NCI-H69 (cell line): ENCODE measurements at regions not wholly inside any gene's neighbourhood (a gene's known extent, or its start where the extent isn't known, plus 50 kb on each side); places are given as distances from the start of the nearest gene placed in this dataset.

Experiments used
- DNase-seq: peaks from one replicate; lab custom pipeline; 2025; lab: John Stamatoyannopoulos, UW

DNA sequence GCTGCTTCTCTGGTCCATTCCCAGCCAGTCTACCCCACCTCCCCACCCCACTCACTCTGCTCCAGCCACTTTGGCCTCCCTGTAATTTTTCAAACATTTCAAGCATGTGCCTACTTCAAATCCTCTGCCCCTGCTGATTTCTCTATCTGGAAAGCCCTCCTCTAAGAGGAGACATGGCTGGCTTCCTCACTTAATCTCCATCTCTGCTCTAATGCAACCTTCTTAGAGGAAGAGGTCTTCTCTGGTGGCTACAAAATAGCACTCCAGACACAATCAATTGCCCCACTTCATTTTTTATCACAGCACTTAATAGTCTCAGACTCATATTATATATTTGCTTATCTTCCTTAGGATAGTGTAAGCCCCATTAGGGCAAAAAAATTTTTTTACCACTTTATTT, 161.1 kb upstream of the SLC39A10 start:
- no peak for DNase-seq

- no peak for DNase-seq
Measured at GRCh38 chr2:195495351-195495750, 161.7 kb upstream of the SLC39A10 start.

DNA sequence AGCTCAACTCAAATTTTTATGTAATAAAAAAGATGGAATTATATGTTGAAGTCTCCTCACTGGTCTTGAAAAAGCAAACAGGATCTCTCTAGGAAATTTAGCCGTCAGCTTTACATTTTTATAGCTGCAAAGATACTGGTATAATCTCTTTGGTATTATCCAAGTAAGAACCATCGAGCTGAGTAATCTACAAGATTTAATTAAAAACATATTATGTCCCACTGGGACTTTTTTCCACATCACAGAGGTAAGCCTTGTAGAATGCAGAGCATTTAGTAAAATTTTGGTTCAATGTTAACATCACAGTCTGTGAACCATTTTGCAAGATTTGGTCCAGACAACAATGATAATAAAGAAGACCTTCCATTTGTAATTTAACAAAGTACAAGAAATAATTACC, 162.6 kb upstream of the SLC39A10 start:
- DNase-seq: no peak

GRCh38 chr2:195493416-195493815, 163.6 kb upstream of the SLC39A10 start:
- no peak for DNase-seq

DNA sequence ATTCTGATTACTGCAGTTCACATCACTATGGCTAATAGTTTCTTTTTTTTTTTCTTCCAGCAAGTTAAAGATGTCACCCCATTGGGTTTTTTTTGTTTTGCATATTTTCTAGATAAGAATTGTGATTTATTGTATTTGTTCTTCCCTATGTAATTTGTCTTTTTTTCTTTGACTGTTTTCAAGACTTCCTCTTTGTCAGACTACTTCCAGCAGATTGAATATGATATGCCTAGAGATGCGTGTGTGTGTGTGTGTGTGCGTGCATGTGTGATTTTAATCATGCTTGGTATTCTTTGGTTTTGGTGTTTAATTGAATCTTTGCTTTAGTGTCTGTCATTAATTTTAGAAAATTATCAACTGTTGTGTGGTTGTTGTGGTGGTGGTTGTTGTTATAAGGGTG, 166.7 kb upstream of the SLC39A10 start:
- DNase-seq: no peak

DNA sequence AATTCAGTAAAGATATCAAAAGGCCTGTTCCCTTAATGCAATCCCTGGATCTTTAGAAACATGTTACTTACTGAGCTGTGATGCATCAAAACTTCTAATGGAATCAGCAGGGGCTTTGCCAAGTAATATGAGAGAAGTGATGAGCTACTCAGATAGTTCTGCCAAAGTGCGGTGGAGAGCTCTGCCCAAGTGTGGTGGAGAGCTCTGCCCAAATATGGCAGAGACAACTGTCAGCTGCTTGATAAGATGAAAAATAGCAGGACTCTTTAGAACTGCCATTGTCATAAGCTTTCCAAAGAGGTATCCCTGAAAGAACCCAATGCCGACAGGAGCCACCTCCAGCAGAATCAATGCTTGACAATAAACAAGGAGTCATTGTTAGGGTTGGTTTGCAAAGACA, 167.9 kb upstream of the SLC39A10 start:
- DNase-seq: no peak

GRCh38 chr2:195488567-195488966, 168.5 kb upstream of the SLC39A10 start:
- no peak for DNase-seq

DNA sequence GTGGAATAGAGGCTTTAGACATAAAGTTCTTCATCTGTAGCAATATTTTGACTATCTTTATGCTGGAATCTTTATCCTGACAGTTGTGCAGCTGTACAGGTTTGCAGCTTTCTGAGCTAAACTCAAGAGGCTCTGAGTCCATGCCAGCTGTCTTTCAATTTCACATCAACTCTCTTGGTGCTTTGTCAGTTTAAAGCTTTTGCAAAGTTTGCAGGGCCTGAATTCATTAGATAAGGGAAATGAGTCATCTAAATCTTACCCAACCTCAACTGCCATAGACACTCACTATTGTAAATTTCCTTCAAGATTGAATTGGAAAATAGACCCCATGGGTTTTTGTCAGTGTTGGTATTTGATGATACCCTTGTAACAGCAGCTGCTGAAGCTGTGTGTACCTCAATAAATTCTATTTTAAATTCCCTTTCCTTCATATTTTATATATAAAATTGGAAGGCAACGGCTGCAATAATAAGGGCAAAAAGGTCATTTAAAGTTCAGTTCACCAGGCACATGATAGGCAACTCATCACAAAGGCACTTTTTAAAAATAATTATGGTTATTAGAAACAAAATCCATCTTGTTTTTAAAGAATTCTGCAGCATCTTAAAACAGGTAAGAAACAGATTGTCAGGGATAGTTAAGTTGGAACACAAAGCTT, 169.9 kb upstream of the SLC39A10 start:
- no peak for DNase-seq

GRCh38 chr2:195486520-195486919, 170.5 kb upstream of the SLC39A10 start:
- no peak for DNase-seq

DNA sequence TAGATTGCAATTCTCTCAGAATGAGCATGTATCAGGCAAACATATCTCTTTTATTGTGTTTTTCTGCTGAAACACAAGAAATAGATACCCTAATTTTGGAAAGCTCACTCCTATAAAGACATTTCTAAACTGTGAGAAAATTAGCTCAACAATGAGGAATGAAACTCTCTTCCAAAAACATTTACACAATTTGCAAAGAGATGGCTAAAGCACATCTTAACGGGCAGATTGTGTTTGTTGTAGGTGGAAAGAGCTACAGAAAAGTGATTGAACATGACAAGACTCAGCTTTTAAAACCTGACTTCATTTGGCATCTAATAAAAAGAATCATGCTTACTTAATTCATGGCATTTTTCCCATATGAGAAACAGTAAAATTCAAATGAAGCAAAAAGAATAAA, 175.0 kb upstream of the SLC39A10 start:
- DNase-seq: no peak

DNA sequence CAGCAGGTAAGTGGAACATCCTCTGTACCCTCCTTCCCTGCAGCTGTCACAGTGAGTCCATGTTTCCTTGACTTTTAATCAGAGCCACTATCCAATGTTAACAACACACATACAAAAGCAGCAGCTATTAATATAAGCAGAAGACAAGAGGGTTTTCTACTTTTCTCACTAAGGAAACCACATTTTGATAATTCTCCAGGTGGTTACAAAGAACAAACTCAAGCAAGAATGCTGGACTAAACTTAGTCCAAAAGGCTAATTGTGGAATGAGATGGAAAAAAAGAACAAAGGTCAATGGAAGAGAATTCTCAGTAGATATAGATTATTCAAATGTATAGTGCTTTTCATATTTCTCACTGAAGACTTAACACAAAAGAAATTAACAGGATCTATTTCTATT, 176.9 kb upstream of the SLC39A10 start:
- DNase-seq: no peak

- no peak for DNase-seq
Measured at GRCh38 chr2:195479407-195479806, 177.6 kb upstream of the SLC39A10 start.

- DNase-seq: no peak
Measured at GRCh38 chr2:195477996-195478382, 179.0 kb upstream of the SLC39A10 start.

DNA sequence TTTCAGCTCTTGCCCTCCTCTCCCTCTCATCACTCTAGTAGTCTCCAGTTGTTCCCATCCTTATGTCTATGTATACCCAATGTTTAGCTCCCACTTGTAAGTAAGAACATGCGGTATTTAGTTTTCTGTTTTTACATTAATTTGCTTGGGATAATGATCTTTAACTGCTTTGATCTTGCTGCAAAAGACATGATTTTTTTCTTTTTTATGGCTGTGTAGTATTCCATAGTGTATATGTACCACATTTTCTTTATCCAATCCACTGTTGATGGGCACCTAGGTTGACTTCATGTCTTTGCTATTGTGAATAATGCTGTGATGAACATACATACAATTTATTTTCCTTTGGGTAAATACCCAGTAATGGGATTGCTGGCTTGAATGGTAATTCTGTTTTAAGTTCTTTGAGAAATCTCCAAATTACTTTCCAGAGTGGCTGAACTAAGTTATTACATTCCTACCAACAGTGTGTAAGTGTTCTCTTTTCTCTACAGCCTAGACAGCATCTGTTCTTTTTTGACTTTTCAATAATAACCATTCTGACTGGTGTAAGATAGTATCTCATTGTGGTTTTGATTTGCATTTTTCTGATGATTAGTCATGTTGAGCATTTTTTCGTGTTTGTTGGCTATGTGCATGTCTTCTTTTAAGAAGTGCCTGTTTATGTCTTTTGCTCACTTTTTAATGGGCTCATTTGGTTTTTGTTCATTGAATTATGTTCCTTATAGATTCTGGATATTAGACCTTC, 179.6 kb upstream of the SLC39A10 start:
- no peak for DNase-seq

DNA sequence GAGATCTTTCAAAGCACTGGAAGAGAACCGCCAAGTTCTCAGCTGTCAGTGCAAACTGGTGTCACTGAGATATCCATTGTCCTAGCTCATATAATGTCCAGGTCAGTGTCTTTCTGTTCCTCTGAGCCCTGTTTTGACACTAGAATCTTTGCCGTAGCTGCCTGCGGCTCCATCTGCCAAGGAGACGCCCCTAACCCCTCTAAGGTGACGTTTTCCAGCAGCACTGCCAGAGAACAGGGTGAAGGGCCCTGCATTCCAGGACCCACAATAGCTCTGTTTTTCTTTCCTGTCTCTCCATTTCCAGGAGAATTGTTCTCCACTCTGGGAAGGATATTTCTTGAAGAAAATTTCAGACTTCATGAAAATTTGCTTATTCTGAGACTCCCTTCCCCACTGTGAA, 181.7 kb upstream of the SLC39A10 start:
- DNase-seq: no peak

DNA sequence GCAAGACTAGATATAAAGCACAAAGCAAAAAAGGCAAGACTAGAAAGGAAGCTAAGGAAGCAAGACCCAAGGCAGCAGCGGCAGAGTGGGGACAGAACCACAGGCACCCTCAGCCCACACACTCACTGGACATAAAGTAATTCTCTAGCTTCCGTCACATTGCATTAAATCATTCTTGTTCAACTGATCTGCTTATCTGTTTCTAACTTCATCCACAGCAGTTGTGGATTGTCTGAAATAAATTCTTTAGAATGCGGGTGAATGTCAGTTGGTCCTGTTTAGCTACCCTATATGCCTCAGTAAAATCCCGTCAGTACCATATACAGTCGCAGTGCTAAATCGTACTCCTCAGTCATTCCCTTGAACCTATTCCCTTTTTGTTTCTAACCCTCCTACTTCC, 183.2 kb upstream of the SLC39A10 start:
- DNase-seq: no peak

- DNase-seq: no peak
Measured at GRCh38 chr2:195472501-195473234, 184.4 kb upstream of the SLC39A10 start.

DNA sequence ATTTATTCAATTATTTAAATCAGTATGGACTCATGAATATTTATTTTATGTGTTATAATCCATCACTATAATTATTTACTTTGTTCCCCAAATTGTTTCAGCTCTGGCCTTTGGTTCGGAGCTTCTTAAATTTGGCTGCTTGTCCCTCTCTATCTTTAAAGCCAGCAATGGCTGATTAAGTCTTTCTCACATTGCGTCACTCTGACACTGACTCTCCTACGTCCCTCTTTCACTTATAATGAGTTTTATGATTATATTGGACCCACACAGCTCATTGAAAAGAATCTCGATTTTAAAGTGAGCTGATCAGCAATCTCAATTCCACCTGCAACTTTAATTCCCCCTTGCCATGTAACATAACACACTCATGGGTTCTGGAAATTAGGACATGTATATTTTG, 185.2 kb upstream of the SLC39A10 start:
- DNase-seq: no peak

DNA sequence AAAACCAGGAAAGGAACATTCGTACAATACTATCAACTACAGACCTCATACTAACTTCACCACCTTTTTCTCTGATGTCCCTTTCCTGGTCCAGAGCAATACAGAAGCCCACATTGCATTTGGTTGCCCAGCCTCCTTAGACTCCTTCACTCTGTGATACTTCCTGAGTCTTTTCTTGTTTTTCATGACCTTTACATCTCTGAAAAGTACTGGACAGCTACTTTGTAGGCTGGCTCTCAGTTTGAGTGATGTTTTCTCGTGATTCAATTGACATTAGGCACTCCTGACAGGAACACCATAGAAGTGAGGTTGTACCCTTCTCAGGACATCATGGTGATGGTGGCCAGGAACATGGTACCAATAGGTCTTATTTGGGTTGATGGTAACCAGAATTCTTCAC, 185.9 kb upstream of the SLC39A10 start:
- no peak for DNase-seq

DNA sequence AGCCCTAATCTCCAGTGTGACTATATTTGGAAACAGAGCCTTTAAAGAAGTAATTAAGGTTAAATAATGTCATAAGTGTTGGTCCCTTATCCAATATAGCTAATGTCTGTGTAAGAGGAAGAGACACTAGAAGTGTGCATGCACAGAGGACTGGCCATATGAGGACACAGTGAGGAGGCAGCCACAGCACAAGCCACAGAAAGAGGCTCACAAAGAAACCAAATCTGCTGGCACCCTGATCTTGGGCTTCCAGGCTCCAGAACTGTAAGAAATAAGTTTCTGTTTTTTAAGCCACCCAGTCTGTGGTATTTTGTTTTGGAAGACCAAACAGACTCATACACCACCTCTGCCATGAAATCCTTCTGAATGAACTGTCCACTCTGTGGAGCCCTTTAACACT, 186.4 kb upstream of the SLC39A10 start:
- DNase-seq: no peak

DNA sequence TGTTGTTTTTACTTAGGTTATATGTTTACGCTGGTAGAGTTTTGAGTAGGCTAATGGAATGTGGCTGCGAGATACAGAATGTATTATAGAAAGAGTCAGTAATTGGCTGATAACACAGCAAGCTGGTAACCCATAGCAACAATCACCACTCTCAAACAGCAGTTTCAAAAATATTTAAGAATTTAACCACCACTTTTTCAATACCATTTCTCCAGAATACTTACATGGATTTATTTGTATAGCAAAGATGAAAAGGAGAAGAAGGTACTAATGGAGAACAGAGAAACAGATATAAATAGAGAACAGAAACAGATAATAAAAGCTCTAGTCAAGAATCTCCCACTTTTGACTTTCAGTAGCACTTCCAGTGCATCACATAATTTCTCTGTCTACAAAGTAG, 188.3 kb upstream of the SLC39A10 start:
- DNase-seq: no peak

DNA sequence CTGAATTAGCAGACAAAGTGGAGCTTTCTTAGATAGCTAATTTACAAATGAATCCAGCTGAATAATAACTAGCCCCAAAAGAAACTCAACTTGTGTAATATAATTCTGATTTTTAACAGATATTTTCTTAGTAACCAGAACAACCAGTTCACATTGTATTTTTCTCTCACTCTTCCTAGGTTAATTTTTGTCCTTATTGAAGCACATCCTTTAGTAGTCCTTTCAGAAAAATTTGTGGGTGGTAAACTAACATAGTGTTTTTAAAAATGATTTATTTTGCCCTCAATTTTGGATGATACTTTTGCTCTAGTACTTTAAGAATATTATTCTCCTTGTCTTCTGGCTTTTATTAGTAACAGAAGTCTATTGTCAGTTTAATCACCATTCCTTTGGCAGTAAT, 190.6 kb upstream of the SLC39A10 start:
- no peak for DNase-seq

DNA sequence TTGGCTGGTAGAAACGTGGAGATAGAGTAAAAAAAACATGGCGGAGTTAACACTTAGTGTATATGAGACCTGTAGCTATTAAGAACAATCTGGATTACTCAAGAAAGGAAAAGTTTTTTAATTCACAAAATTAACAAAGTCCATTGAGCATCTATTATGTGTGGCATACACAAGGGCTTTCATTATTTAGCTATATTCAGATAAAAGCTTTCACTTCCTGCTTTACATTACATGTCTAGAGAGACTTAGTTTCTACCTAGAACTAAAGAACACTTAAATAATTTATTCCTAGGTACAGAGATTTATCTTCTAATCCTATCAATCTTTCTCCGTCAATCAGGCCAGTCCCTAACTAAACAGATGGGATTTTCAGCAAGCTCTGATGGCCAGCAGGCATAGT, 196.0 kb upstream of the SLC39A10 start:
- no peak for DNase-seq
